Endothelial cell of umbilical vein (primary cell): ENCODE measurements at regions not wholly inside any gene's neighbourhood (a gene's known extent, or its start where the extent isn't known, plus 50 kb on each side); places are given as distances from the start of the nearest gene placed in this dataset.

Experiments used
- EZH2 ChIP-seq: IDR thresholded peaks from 2 replicates; pipeline ENCODE4 v1.6.1; 2012; ENCODE audit warnings: borderline replicate concordance, low read depth, mild to moderate bottlenecking, moderate library complexity, low read length, inconsistent platforms; ENCODE audit not compliant: severe bottlenecking
- FOS ChIP-seq: IDR thresholded peaks from 2 replicates; pipeline ENCODE4 v1.6.1; 2011; ENCODE audit warnings: mild to moderate bottlenecking, low read length, moderate library complexity, borderline replicate concordance; ENCODE audit not compliant: insufficient read depth
- GATA2 ChIP-seq: IDR thresholded peaks from 2 replicates; pipeline ENCODE4 v1.7.0; 2011; ENCODE audit warnings: low read depth, mild to moderate bottlenecking, moderate library complexity, mixed read lengths, low read length; ENCODE audit not compliant: insufficient read length, insufficient read depth
- MYC ChIP-seq: IDR thresholded peaks from one replicate; pipeline ENCODE4 v1.6.1; 2011; ENCODE audit warnings: mild to moderate bottlenecking, low read depth, low read length
- POLR2A ChIP-seq: IDR thresholded peaks from 2 replicates; pipeline ENCODE4 v1.6.1; 2012; ENCODE audit warnings: low read depth, mild to moderate bottlenecking, control low read depth, low read length
- POLR2AphosphoS5 ChIP-seq: IDR thresholded peaks from 2 replicates; pipeline ENCODE4 v1.6.1; 2012; ENCODE audit warnings: low read depth, mild to moderate bottlenecking, control low read depth, low read length, moderate library complexity; ENCODE audit not compliant: insufficient read depth
- TF ChIP-seq, protein P1 (sequence below), 2 donors: IDR thresholded peaks; 1 replicate in 1 of 2; 2 replicates in 1 of 2; pipeline ENCODE4 v1.5.1; 2011; ENCODE audit warnings: low read length in 2 of 2, mild to moderate bottlenecking in 2 of 2, moderate library complexity in 2 of 2, control low read depth in 1 of 2, inconsistent platforms in 1 of 2, low read depth in 1 of 2; ENCODE audit not compliant: insufficient read depth in 1 of 2; ENCODE audit errors: extremely low read depth in 1 of 2

GRCh38 chr1:9482403-9482802, 56.9 kb upstream of the SLC25A33 start:
- TF ChIP-seq, protein P1, sequence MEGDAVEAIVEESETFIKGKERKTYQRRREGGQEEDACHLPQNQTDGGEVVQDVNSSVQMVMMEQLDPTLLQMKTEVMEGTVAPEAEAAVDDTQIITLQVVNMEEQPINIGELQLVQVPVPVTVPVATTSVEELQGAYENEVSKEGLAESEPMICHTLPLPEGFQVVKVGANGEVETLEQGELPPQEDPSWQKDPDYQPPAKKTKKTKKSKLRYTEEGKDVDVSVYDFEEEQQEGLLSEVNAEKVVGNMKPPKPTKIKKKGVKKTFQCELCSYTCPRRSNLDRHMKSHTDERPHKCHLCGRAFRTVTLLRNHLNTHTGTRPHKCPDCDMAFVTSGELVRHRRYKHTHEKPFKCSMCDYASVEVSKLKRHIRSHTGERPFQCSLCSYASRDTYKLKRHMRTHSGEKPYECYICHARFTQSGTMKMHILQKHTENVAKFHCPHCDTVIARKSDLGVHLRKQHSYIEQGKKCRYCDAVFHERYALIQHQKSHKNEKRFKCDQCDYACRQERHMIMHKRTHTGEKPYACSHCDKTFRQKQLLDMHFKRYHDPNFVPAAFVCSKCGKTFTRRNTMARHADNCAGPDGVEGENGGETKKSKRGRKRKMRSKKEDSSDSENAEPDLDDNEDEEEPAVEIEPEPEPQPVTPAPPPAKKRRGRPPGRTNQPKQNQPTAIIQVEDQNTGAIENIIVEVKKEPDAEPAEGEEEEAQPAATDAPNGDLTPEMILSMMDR (IDR thresholded peaks at IDR 0.05; ENCODE audit: extremely low read depth in 1 of 2, insufficient read depth in 1 of 2, low read depth in 1 of 2, low read length in 2 of 2) = no peak
- TF ChIP-seq POLR2AphosphoS5 (no peak), EZH2 (no peak), GATA2 (no peak), MYC (no peak), POLR2A (no peak), FOS (no peak)
